ENCODE measurements at regions not wholly inside any gene's neighbourhood (a gene's known extent, or its start where the extent isn't known, plus 50 kb on each side); places are given as distances from the start of the nearest gene placed in this dataset.
"Not testable (repeated sequence)": the region's sequence is repeated elsewhere in the genome, so short reads cannot be mapped to it uniquely, and the experiment has no call there.

GRCh38 chr15:62506217-62506805 lies 341.2 kb upstream of the C2CD4B start:
- DNase-seq (ENCODE audit: low read depth), result no peak

- no peak for DNase-seq (ENCODE audit: low read depth)
These were observed 344.4 kb upstream of the C2CD4B start for GRCh38 chr15:62509395-62509958.

DNA sequence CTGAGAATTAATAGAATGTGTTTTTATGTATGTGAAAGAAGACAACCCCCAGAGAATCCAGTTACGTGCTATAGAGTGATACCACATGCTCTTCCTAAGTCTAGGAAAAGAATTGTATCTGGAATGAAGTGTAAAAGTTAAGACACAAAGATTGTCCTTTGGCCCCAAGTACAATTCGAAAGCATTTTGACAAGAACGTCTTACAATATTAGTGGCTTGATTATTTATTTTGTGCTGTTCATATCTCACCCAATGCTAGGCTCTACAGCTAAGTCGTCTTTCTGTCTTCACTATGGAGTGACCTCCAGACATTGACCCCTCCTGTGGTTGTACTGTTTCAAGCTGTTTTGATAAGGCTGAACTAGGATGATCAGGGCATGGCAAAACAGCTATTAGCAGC lies 345.7 kb upstream of the C2CD4B start:
- DNase-seq (ENCODE audit: low read depth), result no peak

DNA sequence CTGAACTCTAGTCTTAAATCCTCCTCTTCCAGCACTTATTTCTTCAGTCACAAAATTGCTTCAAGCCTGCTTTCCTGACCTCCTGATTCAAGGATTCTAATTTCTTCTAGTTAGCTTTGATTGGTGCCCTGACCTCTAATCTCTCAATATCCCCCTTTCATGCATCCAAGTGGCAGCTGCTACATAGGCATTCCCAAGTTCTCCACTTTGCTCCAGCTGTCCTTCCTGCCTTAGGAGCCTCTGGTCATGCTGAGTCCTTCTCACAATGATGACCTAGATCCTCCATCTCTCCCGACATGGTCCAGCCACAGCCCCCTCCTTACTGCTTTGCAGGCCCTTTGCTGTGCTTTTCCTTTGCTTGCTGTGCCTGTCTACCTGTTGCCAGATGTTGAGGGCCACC lies 347.8 kb upstream of the C2CD4B start:
- no peak for DNase-seq (ENCODE audit: low read depth)

GRCh38 chr15:62513893-62514292 lies 348.8 kb upstream of the C2CD4B start:
- no peak for DNase-seq (ENCODE audit: low read depth)

DNA sequence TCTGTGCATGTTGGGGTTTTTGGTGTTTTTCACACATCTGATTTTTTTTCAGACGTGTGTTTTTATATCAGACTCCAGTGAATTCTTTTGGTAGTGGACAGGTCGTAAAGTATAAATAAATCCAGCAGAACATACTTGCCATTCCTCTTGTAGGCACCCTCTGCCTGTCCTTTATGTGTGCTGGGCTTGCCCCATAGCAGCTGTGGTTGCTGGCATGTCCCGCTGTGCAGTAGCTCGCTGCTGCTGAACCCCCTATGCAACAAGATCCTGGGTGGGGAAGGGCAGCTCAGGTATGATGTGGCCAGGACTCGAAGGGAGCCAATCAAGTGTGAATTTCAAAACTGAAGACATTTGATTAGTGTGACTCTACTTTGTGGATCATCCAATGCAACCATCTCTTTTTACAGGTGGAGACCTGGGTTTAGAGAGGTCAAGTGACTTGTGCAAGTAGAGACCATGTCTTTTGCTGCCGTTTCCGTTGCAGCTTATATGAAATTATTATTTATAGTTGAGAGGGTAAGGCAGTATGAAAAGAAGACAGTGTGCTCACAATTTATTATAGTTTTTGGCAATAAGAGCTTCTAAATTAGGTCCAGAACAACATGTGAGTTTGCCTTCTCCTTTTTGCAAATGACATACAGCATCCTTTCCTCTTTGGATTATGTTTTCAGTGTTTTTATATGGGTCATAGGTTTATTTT lies 350.8 kb upstream of the C2CD4B start:
- no peak for DNase-seq (ENCODE audit: low read depth)

DNA sequence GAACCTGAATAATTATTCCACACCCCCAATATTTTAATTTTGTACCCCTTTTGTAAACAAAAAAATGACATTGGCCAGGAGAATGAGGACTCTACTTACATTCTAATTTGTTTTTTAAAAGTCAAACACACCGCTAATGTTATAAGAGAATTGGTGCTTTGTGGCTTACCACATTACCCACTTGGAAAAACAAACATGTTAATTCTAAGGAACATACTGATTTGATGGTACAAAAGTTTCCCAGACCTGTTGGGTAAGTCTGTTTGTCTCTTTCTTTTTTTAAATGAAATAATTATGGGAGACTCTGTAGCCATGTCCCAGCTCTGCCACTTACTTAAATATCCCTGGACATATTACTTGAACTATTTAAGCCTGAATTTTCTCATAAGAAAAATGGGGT lies 352.5 kb upstream of the C2CD4B start:
- no peak for DNase-seq (ENCODE audit: low read depth)

DNA sequence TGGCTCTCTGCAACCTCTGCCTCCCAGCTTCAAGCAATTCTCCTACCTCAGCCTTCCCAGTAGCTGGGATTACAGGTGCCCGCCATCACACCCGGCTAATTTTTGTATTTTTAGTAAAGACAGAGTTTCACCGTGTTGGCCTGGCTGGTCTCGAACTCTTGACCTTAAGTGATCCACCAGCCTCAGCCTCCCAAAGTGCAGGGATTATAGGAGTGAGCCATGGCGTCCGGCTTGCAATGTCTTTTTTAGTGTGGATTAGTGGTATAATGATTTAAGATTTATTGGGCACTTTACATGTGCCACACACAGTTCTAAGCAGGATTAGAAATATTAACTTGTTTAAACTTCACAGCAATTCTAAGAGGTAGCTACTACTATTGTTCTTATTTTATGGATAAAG lies 353.6 kb upstream of the C2CD4B start:
- DNase-seq (ENCODE audit: low read depth), result not testable (repeated sequence)

DNA sequence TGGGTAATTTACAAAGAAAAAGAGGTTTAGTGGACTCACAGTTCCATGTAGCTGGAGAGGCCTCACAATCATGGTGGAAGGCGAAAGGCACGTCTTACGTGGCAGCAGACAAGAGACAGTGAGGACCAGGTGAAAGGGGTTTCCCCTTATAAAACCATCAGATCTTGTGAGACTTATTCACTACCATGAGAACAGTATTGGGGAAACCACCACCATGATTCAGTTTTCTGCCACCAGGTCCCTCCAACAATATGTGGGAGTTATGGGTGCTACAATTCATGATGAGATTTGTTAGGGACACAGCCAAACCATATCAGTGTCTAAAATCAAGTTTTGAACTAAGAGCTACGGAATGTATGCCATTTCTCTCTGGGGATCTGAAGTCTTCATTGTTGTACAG lies 354.8 kb upstream of the C2CD4B start:
- no peak for DNase-seq (ENCODE audit: low read depth)

DNA sequence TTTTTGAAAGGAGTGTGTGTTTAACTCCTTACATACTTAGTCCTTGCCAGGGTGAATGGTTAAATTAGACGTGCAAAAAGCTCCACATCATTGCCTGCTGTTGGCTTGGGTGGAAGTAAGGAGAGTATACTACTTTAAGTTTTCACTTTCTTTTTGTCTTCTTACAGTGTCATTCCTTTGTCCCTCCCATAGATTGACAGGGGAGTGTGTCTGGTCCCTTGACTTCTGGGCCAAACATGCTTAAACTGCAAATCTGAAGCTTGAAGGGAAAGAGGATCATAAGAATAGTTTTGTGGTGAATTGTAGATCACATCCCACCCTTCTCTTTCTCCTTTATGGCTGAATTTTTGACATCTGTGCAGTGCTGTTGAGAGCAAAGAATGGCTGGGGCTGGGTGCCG lies 355.8 kb upstream of the C2CD4B start:
- no peak for DNase-seq (ENCODE audit: low read depth)

- DNase-seq (ENCODE audit: low read depth), result no peak
These were observed 356.3 kb upstream of the C2CD4B start for GRCh38 chr15:62521396-62521795.

- DNase-seq (ENCODE audit: low read depth), result no peak
These were observed 359.8 kb upstream of the C2CD4B start for GRCh38 chr15:62524848-62525247.

GRCh38 chr15:62527387-62527786 lies 362.3 kb upstream of the C2CD4B start:
- no peak for DNase-seq (ENCODE audit: low read depth)

GRCh38 chr15:62528505-62528904 lies 363.4 kb upstream of the C2CD4B start:
- DNase-seq (ENCODE audit: low read depth), result no peak

DNA sequence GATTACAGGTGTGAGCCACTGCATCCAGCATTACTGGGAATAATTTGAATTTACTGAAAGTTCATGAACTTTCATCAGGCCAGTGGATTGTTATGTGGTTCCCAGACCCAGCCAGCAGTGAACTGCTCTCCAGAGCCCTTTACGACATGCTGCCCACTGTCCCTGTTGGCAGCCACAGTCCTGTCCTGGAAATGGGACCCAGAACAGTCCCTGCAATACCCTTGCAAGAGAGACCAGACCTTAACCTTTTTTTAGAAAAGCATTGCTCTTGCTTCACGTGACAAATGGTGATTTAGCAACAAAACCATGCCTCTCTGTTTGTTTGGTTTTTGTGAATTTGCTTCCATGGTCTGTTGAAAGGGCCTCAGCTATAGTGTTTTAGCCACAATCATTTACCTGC lies 367.3 kb upstream of the C2CD4B start:
- no peak for DNase-seq (ENCODE audit: low read depth)

- no peak for DNase-seq (ENCODE audit: low read depth)
These were observed 368.6 kb upstream of the C2CD4B start for GRCh38 chr15:62533687-62534086.

- DNase-seq (ENCODE audit: low read depth), result no peak
These were observed 369.9 kb upstream of the C2CD4B start for GRCh38 chr15:62534996-62535395.

- DNase-seq (ENCODE audit: low read depth), result no peak
These were observed 374.2 kb upstream of the C2CD4B start for GRCh38 chr15:62539236-62539635.

DNA sequence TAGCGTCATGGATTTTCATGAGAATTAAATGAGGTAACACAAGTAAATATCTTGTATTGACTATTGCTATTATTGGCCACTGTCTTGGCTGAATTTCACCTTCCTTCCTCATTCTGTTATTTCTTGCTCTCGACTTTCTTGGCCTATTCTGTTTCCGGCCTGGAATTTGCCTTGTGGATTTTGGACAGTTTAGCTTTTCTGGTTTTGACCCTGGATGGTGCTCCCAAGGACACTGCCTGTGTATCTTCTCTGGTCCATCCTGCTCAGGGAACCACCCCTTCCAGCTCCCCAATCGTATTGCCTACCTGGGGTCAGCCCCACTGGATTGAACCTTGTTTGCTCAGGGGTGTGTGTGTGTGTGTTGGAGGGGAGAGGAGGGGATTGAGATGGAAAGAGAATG lies 376.2 kb upstream of the C2CD4B start:
- DNase-seq (ENCODE audit: low read depth), result no peak

DNA sequence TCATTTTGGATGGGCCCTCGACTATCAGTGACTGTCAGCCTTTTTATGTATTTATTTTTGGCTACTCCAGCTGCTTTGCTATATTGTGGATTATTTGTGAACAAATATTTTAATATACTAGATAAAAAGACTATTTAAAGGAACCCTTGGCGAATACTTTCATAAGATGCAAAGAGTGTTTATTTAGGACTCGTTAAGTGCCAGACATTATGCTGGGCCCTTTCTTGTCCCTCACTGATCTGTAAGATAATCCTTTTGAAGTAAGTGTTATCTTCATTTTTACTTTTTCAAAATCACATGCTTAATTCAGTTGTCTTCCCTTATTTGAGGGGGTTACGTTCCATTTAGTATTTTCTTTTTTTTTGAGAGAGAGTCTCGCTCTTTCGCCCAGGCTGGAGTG lies 376.8 kb upstream of the C2CD4B start:
- no peak for DNase-seq (ENCODE audit: low read depth)

GRCh38 chr15:62544446-62544845 lies 379.4 kb upstream of the C2CD4B start:
- DNase-seq (ENCODE audit: low read depth), result no peak

DNA sequence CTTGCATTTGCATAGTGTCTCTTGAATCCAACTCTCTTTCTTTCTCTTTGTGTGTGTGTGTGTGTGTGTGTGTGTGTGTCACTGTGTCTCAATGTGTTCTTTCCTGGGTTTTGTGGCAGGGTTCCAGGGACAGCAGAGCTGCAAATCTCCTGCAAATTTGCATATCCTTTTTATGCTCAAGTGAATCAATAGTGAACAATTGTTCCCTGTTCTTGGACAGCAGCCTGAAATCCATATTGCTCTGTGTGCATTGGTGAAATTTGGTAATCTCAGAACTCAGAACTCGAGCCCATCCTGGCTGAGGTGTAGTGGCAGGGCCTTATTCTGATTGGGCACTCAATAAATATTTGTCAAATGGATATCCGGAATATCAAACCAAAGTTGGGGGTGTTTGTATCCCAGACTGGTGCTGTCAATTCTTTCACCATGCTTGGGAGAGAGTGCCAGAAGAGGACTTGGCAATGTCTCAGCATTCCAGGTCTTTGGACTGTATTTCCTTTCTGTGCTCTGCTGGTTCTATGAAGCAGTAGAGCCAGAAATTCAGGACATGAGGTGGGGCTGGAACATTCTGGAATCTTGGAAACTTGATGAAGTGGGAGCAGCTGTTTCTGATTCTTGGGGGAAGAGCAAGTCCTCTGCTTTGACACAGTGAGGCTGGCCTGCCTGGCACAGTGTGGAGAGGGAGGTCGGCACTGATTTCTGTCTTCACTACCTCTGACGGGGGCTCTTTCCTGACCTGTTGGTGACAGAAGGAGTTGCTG lies 380.6 kb upstream of the C2CD4B start:
- DNase-seq (ENCODE audit: low read depth), result no peak

GRCh38 chr15:62546628-62547027 lies 381.5 kb upstream of the C2CD4B start:
- DNase-seq (ENCODE audit: low read depth), result no peak

All from activated T-cell treated with anti-CD3 and anti-CD28 coated beads for 1 hour (primary cell).